OCI-LY3 (cell line): ENCODE measurements at regions not wholly inside any gene's neighbourhood (a gene's known extent, or its start where the extent isn't known, plus 50 kb on each side); places are given as distances from the start of the nearest gene placed in this dataset.

Source experiments
- EZH2phosphoT487 ChIP-seq: fragments of 200-600 bp; shearing (Covaris generic); IDR thresholded peaks from 2 replicates; pipeline ENCODE4 v1.6.1; 2018; ENCODE audit warnings: antibody characterized with exemption, mixed run types, low read depth
- TF ChIP-seq, protein P1 (sequence below): fragments of 200-600, 300-600 bp; sonication (generic); IDR thresholded peaks from 2 replicates; pipeline ENCODE4 v1.5.1; 2014; ENCODE audit warnings: antibody characterized with exemption, low read length, low read depth

DNA sequence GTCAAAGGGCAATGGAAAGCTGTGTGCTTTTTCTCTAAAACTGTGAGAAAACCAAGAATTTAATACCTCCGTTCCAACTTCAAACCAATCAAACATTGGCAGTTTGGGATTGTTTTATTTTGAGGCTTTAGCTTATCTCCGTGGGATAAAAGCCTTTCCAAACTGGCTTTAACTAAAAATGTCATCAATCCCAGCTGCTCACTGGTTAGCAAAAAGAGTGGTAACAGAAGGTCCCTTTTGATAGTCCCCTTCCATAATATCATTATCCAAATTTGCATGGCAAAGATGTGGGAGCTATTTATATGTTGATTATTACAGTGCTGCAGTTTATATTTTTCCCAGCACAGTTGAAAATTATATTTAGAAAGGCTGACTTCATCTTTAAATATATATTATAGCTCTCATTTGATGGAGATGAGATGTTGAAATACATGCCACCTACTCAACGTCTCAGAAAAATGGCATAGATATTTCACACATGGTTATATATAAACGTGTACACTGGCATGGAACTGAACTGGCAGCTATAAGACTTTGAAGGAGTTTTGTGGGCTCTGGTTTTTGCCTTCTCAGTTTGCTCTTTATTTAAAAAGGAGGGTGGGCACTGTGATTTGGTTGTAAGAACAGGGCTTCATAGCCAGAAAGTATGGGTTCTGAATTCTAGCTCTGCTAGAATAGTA, 707.1 kb upstream of the SLIT2 start:
- TF ChIP-seq, protein P1, sequence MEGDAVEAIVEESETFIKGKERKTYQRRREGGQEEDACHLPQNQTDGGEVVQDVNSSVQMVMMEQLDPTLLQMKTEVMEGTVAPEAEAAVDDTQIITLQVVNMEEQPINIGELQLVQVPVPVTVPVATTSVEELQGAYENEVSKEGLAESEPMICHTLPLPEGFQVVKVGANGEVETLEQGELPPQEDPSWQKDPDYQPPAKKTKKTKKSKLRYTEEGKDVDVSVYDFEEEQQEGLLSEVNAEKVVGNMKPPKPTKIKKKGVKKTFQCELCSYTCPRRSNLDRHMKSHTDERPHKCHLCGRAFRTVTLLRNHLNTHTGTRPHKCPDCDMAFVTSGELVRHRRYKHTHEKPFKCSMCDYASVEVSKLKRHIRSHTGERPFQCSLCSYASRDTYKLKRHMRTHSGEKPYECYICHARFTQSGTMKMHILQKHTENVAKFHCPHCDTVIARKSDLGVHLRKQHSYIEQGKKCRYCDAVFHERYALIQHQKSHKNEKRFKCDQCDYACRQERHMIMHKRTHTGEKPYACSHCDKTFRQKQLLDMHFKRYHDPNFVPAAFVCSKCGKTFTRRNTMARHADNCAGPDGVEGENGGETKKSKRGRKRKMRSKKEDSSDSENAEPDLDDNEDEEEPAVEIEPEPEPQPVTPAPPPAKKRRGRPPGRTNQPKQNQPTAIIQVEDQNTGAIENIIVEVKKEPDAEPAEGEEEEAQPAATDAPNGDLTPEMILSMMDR, result no peak
- TF ChIP-seq EZH2phosphoT487, result no peak
